Ovary (tissue), 3 donors: ENCODE measurements at regions not wholly inside any gene's neighbourhood (a gene's known extent, or its start where the extent isn't known, plus 50 kb on each side); places are given as distances from the start of the nearest gene placed in this dataset.

ENCODE experiments used
- EP300 ChIP-seq: sonication (generic); formaldehyde crosslinking; IDR thresholded peaks from one replicate; pipeline ENCODE4 v1.6.1; 2017; ENCODE audit warnings: antibody characterized with exemption
- POLR2A ChIP-seq: fragments of 450-650 bp; IDR thresholded peaks from one replicate; pipeline ENCODE4 v1.6.1; 2017; ENCODE audit warnings: antibody characterized with exemption, mild to moderate bottlenecking, moderate library complexity
- TF ChIP-seq, protein P1 (sequence below), 3 donors: fragments of 450-650 bp in 2 of 3; fragments of 200-600 bp in 1 of 3; IDR thresholded peaks; one replicate each; pipeline versions ENCODE4 v1.5.1 to v1.8.0; 2016 to 2022; ENCODE audit warnings: antibody characterized with exemption in 3 of 3, mild to moderate bottlenecking in 1 of 3
- donor health status: DM: no; HTN: no; CAD: no.

DNA sequence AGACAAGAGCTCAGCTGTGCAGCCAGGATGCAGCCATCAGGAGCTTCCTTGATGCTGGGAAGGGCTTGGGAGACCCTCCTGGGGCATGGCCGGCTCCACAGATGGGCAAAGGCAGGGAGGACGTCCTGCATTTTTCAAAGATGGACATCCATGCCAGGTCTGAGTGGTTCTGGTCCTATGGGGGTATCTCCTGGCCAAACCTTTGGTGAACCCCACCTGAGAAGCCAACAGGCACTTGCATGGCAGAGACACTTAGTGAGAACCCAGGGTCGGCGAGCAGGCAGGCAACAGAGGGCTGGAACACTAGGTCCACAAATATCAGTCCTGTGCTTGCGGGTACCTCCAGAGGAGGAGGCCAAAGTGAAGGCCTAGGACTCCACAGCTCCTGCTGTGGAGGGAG, 70.0 kb downstream of the KCTD15 start:
- TF ChIP-seq, protein P1, sequence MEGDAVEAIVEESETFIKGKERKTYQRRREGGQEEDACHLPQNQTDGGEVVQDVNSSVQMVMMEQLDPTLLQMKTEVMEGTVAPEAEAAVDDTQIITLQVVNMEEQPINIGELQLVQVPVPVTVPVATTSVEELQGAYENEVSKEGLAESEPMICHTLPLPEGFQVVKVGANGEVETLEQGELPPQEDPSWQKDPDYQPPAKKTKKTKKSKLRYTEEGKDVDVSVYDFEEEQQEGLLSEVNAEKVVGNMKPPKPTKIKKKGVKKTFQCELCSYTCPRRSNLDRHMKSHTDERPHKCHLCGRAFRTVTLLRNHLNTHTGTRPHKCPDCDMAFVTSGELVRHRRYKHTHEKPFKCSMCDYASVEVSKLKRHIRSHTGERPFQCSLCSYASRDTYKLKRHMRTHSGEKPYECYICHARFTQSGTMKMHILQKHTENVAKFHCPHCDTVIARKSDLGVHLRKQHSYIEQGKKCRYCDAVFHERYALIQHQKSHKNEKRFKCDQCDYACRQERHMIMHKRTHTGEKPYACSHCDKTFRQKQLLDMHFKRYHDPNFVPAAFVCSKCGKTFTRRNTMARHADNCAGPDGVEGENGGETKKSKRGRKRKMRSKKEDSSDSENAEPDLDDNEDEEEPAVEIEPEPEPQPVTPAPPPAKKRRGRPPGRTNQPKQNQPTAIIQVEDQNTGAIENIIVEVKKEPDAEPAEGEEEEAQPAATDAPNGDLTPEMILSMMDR (IDR thresholded peaks at IDR 0.05): no peak
- no peak for TF ChIP-seq EP300
- no peak for TF ChIP-seq POLR2A
